Activated CD4-positive, CD25-positive, alpha-beta regulatory T cell treated with anti-CD3 and anti-CD28 coated beads, Interleukin-2, amount 50 U/mL, for 16 hours (primary cell): ENCODE measurements at regions not wholly inside any gene's neighbourhood (a gene's known extent, or its start where the extent isn't known, plus 50 kb on each side); places are given as distances from the start of the nearest gene placed in this dataset.

ENCODE experiments used
- DNase-seq: peaks from one replicate; pipeline ENCODE4 v3.0.0-alpha.2; 2020; ENCODE audit warnings: low read depth, low spot score

DNA sequence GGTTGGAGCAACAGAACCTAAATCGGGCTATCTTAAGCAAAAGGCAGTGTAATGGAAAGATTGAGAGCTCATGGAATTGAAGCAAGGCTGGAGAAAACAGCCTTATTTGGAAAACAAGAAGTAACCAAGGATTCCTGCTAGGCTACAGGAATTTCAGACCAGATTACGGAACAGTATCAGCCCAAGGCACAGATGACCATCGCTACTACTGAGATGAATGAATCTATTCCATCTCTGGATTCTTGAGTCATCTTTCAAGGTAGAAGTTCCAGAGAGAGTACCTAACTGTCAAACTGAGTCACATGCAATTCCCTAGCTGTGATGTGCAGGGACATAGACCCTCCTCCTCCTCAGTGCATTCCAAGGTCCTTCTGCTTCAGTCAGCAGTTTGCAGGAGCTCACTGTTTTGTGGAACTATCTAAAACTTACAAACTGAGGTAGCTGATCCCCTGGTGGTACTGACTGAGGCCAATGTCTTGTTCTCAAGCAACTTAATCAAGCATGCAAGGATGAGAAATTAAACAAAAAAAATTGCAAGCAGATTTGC is 62.0 kb upstream of the SMLR1 start:
- no peak for DNase-seq

DNA sequence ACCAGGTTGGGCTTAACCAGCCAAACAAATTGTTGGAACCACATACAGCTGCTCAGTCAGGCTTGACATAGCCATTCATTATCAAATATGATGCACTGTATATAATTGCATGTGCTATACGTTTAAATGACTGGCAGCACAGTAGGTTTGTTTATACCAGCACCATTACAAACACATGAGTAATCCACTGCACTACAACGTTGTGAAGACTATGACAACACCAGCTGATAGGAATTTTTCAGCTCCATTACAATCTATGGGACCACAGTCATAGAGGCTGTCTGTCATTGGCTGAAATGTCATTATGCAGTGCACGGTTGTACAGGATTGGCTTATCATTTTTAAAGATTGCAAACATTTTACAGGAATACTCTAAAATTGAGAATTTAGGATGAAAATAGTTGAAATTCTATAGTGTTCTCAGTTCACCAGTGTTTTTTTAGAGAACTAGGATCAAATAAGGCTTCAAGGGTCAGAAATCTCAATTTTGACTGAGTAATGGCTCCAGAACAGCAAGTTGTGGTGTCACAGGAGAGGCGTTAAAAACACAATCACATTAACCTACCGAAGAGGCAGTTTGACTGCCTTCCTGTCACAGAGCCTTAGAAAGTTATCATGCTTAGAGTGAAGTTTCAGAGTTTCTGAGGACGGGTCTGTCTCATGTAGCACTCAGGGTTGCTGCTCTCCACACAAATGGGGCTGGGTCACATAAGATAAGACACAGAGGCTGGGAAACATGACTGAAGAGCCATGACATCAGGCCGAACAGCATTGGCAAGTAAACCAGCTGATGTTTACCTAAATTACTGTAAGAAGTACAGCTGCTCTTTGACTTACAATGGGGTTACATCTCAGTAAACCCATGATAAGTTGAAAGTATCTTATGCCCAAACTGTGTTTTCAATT is 60.7 kb upstream of the SMLR1 start:
- DNase-seq = no peak

DNA sequence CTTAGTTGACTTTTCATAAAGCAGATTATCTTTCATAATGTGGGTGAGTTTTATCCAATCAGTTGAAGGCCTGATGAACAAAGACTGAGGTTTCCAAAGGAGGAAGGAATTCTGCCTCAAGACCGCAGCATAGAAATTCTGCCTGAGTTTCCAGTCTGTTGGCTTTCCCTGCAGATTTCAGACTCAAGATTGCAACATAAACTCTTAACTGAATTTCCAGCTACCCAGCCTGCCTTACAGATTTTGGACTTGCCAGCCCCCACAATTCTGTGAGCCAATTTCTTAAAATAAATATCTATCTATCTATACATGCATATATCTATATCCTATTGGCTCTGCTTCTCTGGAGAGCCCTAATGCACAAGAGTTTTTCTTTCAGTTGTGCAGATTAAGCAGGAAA is 57.3 kb upstream of the SMLR1 start:
- DNase-seq = no peak

DNA sequence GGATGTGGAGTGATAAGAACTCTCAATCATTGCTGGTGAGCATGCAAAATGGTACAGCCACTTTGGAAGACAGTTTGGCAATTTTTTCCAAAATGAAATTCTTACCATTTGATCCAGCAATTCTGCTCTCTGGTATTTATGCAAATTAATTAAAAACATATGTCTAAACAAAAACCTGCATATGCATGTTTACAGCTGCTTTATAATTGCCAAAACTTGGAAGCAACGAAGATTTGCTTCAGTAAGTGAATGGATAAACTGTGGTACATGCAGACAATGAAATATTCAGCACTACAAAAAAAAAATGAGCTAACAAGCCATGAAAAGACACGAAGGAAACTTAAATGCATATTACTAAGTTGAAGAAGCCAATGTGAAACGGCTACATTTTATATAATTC is 55.5 kb upstream of the SMLR1 start:
- DNase-seq = no peak

DNA sequence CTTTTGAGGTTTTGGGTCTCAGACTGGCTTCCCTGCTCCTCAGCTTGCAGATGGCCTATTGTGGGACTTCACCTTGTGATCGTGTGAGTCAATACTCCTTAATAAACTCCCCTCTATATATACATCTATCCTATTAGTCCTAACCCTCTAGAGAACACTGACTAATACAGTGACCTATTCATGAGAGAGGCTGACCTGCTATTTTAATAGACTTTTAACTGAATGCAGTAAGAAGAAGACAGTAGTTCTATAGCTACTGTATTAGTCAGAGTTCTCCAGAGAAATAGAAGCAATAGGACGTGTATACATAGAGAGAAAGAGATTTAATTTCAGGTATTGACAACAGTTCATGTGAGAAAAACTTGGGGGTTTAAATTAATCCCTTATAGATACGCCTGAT is 53.3 kb upstream of the SMLR1 start:
- DNase-seq = no peak

DNA sequence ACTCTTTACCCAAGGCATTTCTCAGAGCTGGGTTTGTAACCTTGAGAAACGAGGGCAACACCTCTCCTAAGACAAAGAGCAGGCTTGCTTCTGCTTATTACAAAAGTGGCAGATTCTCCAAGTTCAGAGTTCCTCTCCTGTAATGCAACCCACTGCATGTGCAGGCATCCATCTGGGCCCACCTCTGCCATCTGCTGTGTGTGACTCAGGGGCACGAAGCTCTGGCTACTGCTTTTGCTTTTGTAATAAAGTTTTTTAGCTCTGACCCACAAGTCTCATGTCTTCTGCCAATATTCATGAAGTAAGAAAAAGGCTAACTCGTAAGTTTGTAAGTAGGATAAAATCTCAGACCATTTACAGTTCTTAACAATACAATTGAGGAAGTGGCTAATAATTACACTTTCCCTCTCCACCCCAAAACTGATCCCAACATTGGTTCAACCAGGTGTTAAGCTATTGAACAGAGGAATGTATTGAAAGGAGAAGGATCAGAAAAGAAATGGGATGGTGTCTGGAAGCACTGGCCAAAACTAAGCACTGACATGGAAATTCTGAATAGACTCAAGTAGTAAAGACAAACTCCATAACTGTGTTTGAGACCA is 51.7 kb upstream of the SMLR1 start:
- no peak for DNase-seq

DNA sequence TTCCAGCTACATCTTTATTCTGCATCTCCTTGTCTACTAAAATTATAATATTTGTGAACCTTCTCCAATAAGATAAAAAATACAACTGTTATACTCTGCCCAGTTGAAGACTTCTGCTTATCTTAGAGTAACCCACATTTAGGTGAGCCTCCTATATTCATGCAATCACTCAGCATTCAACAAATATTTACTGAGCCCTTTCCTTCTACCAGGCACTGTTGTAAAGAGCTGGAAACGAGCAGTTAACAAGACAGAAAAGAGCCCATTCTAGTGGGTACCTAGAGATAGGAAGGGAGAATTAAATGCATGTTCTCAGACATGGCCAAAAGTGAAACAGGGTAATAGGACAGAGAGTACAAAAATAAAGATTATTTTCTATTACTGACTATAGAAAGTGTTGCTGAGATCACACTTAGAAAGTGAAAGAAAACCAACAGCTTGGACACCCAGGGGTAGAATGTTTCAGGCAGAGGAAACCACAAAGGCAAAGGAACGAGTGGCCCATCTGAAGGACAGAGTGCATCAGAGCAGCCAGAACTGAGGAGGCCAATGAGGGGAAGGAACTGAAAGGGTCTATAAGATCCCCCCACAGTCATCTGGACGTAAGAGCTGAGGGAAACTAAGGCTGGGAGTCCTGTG is 50.8 kb upstream of the SMLR1 start:
- DNase-seq = no peak
